H9 (cell line): ENCODE measurements at regions not wholly inside any gene's neighbourhood (a gene's known extent, or its start where the extent isn't known, plus 50 kb on each side); places are given as distances from the start of the nearest gene placed in this dataset.

ENCODE experiments used
- DNase-seq: peaks from one replicate; pipeline ENCODE4 v3.0.0-alpha.2; 2017
- H2AFZ ChIP-seq: one replicate; pipeline ENCODE4 v1.6.1; 2013; ENCODE audit warnings: mild to moderate bottlenecking, low read length, control low read depth, moderate library complexity
- H2AK5ac ChIP-seq: 2 replicates; pipeline ENCODE4 v1.6.1; 2013; ENCODE audit warnings: low read length, control low read depth, mixed read lengths; ENCODE audit not compliant: insufficient read length
- H2BK120ac ChIP-seq: one replicate; pipeline ENCODE4 v1.6.1; 2013; ENCODE audit warnings: low read depth, mild to moderate bottlenecking, low read length, control low read depth, inconsistent platforms; ENCODE audit not compliant: poor library complexity, severe bottlenecking
- H2BK12ac ChIP-seq: 2 replicates; pipeline ENCODE4 v1.6.1; 2013; ENCODE audit warnings: low read length, control low read depth, mixed read lengths, low read depth; ENCODE audit not compliant: insufficient read length
- H2BK15ac ChIP-seq: 2 replicates; pipeline ENCODE4 v1.6.1; 2013; ENCODE audit warnings: low read depth, low read length, control low read depth
- H2BK20ac ChIP-seq: one replicate; pipeline ENCODE4 v1.6.1; 2013; ENCODE audit warnings: low read depth, mild to moderate bottlenecking, low read length, control low read depth, inconsistent platforms; ENCODE audit not compliant: poor library complexity, severe bottlenecking
- H2BK5ac ChIP-seq: 2 replicates; pipeline ENCODE4 v1.6.1; 2013; ENCODE audit warnings: low read length, control low read depth, mixed read lengths; ENCODE audit not compliant: insufficient read length
- H3K14ac ChIP-seq: 2 replicates; pipeline ENCODE4 v1.6.1; 2013; ENCODE audit warnings: low read length, control low read depth; ENCODE audit not compliant: insufficient read depth
- H3K18ac ChIP-seq: 2 replicates; pipeline ENCODE4 v1.6.1; 2013; ENCODE audit warnings: low read depth, mild to moderate bottlenecking, mixed read lengths, low read length, control low read depth; ENCODE audit not compliant: insufficient read length
- H3K23ac ChIP-seq: 2 replicates; pipeline ENCODE4 v1.6.1; 2013; ENCODE audit warnings: low read length, control low read depth, mixed read lengths, low read depth; ENCODE audit not compliant: insufficient read length
- H3K23me2 ChIP-seq: 2 replicates; pipeline ENCODE4 v1.6.1; 2013; ENCODE audit warnings: low read depth, mild to moderate bottlenecking, mixed read lengths, low read length, control low read depth; ENCODE audit not compliant: insufficient read length, poor library complexity, severe bottlenecking
- H3K27ac ChIP-seq: 2 replicates; pipeline ENCODE4 v1.5.1; 2013; ENCODE audit warnings: low read length, control low read depth, mixed read lengths, low read depth; ENCODE audit not compliant: insufficient read length
- H3K27me3 ChIP-seq: 2 replicates; pipeline ENCODE4 v1.6.1; 2013; ENCODE audit warnings: low read length, control low read depth, inconsistent platforms; ENCODE audit not compliant: insufficient read depth
- H3K4ac ChIP-seq: 2 replicates; pipeline ENCODE4 v1.6.1; 2013; ENCODE audit warnings: low read depth, mild to moderate bottlenecking, control low read depth, inconsistent platforms, low read length, moderate library complexity
- H3K4me1 ChIP-seq: 2 replicates; pipeline ENCODE4 v1.6.1; 2013; ENCODE audit warnings: low read length, control low read depth, inconsistent platforms; ENCODE audit not compliant: insufficient read depth
- H3K4me2 ChIP-seq: 2 replicates; pipeline ENCODE4 v1.6.1; 2013; ENCODE audit warnings: low read length, control low read depth, mixed read lengths; ENCODE audit not compliant: insufficient read length, insufficient read depth
- H3K56ac ChIP-seq: 2 replicates; pipeline ENCODE4 v1.6.1; 2013; ENCODE audit warnings: low read depth, mild to moderate bottlenecking, mixed read lengths, low read length, control low read depth; ENCODE audit not compliant: insufficient read length
- H3K79me1 ChIP-seq: 2 replicates; pipeline ENCODE4 v1.6.1; 2013; ENCODE audit warnings: low read depth, mild to moderate bottlenecking, moderate library complexity, low read length, control low read depth, inconsistent platforms; ENCODE audit not compliant: insufficient read depth, poor library complexity, severe bottlenecking
- H3K79me2 ChIP-seq: 2 replicates; pipeline ENCODE4 v1.6.1; 2013; ENCODE audit warnings: low read length, control low read depth, inconsistent platforms; ENCODE audit not compliant: insufficient read depth
- H3K9ac ChIP-seq: 2 replicates; pipeline ENCODE4 v1.6.1; 2013; ENCODE audit warnings: low read length, control low read depth, mixed read lengths; ENCODE audit not compliant: insufficient read length; ENCODE audit errors: extremely low read depth
- H3K9me3 ChIP-seq: one replicate; pipeline ENCODE4 v1.6.1; 2013; ENCODE audit warnings: low read depth, low read length, inconsistent platforms; ENCODE audit not compliant: control insufficient read depth
- H3T11ph ChIP-seq: one replicate; pipeline ENCODE4 v1.6.1; 2013; ENCODE audit warnings: mild to moderate bottlenecking, low read length, control low read depth, inconsistent platforms
- H4K20me1 ChIP-seq: one replicate; pipeline ENCODE4 v1.6.1; 2013; ENCODE audit not compliant: control insufficient read depth, insufficient read length, insufficient read depth
- H4K5ac ChIP-seq: 2 replicates; pipeline ENCODE4 v1.6.1; 2013; ENCODE audit warnings: low read depth, mild to moderate bottlenecking, mixed read lengths, low read length, control low read depth; ENCODE audit not compliant: insufficient read length
- H4K8ac ChIP-seq: replicated peaks from 2 replicates; pipeline ENCODE4 v1.6.1; 2013; ENCODE audit warnings: low read length, control low read depth, mixed read lengths, low read depth; ENCODE audit not compliant: insufficient read length
- H4K91ac ChIP-seq: 2 replicates; pipeline ENCODE4 v1.6.1; 2013; ENCODE audit warnings: low read depth, mild to moderate bottlenecking, moderate library complexity, mixed read lengths, low read length, control low read depth; ENCODE audit not compliant: insufficient read length
- H3K27ac Mint-ChIP-seq, 3 experiments: 2 replicates in 2 of 3; 3 replicates in 1 of 3; pipeline ENCODE4 v1.8.0; 2020 to 2021; ENCODE audit warnings: mixed read lengths in 3 of 3, mild to moderate bottlenecking in 1 of 3, moderate library complexity in 1 of 3
- H3K27me3 Mint-ChIP-seq: 2 replicates; pipeline ENCODE4 v1.8.0; 2021; ENCODE audit warnings: low read depth, mild to moderate bottlenecking, moderate library complexity, mixed read lengths
- H3K36me3 Mint-ChIP-seq, 3 experiments: 2 replicates in 2 of 3; 3 replicates in 1 of 3; pipeline ENCODE4 v1.8.0; 2020 to 2021; ENCODE audit warnings: low read depth in 3 of 3, mixed read lengths in 3 of 3; ENCODE audit not compliant: insufficient read depth in 1 of 3
- H3K4me1 Mint-ChIP-seq, 2 experiments: 2 replicates each; pipeline ENCODE4 v1.8.0; 2020; ENCODE audit warnings: mixed read lengths in 2 of 2
- H3K4me3 Mint-ChIP-seq, 2 experiments: 2 replicates in 1 of 2; 3 replicates in 1 of 2; pipeline ENCODE4 v1.8.0; 2020 to 2021; ENCODE audit warnings: mild to moderate bottlenecking in 2 of 2, mixed read lengths in 2 of 2, moderate library complexity in 1 of 2
- H3K9me3 Mint-ChIP-seq, 2 experiments: 2 replicates in 1 of 2; 3 replicates in 1 of 2; pipeline ENCODE4 v1.8.0; 2020; ENCODE audit warnings: mild to moderate bottlenecking in 2 of 2, mixed read lengths in 2 of 2, moderate library complexity in 1 of 2
- CTCF ChIP-seq: fragments of 200-600 bp; sonication (generic); conservative IDR thresholded peaks from 3 replicates; pipeline ENCODE4 v1.8.0; 2021; ENCODE audit warnings: antibody characterized with exemption, mild to moderate bottlenecking
- WGBS: extraction: QIAGEN DNeasy Blood & Tissue Kit; methylation state at CpG from one replicate; pipeline ENCODE4 v1.1.7; 2013; ENCODE audit warnings: missing lambda C conversion rate, low lambda C conversion rate, mixed read lengths; ENCODE audit not compliant: insufficient read length; ENCODE audit errors: extremely low coverage; 5-methylcytosine and 5-hydroxymethylcytosine counted together

GRCh38 chr21:18893406-18893805, 489.8 kb upstream of the TMPRSS15 start:
- Histone ChIP-seq H3K4ac (no peak overlapping the region), H3K23ac (no peak overlapping the region), H4K91ac (no peak overlapping the region), H2BK12ac (no peak overlapping the region), H3K27ac (no peak overlapping the region), H2AFZ (no peak overlapping the region), H4K5ac (no peak overlapping the region), H3K9ac (no peak overlapping the region), H3K14ac (no peak overlapping the region), H3K23me2 (no peaks in the 10 kb centered on the region), H3K79me1 (no peaks in the 10 kb centered on the region), H2BK15ac (no peak overlapping the region), H3T11ph (no peak overlapping the region), H3K9me3 (no peaks in the 10 kb centered on the region), H3K56ac (no peak overlapping the region), H4K8ac (no peak overlapping the region), H2BK120ac (no peak overlapping the region), H3K79me2 (no peaks in the 10 kb centered on the region), H2BK5ac (no peak overlapping the region), H3K27me3 (no peaks in the 10 kb centered on the region), H2AK5ac (no peak overlapping the region), H3K18ac (no peak overlapping the region), H3K4me2 (no peak overlapping the region), H4K20me1 (no peaks in the 10 kb centered on the region), H2BK20ac (no peak overlapping the region), H3K4me1 (no peaks in the 10 kb centered on the region)
- WGBS: no CpG with 5 or more reads among the region's 2 CpGs
- no peaks in the 10 kb centered on the region for H3K36me3 Mint-ChIP-seq
- no peaks in the 10 kb centered on the region for H3K4me1 Mint-ChIP-seq
- no peak for TF ChIP-seq CTCF
- H3K9me3 Mint-ChIP-seq: no peaks in the 10 kb centered on the region
- no peak for DNase-seq
- H3K27me3 Mint-ChIP-seq: no peaks in the 10 kb centered on the region
- no peak overlapping the region for H3K4me3 Mint-ChIP-seq
- H3K27ac Mint-ChIP-seq: no peak overlapping the region; a peak in 1 of 7 replicates
